ENCODE measurements at regions not wholly inside any gene's neighbourhood (a gene's known extent, or its start where the extent isn't known, plus 50 kb on each side); places are given as distances from the start of the nearest gene placed in this dataset.

DNA sequence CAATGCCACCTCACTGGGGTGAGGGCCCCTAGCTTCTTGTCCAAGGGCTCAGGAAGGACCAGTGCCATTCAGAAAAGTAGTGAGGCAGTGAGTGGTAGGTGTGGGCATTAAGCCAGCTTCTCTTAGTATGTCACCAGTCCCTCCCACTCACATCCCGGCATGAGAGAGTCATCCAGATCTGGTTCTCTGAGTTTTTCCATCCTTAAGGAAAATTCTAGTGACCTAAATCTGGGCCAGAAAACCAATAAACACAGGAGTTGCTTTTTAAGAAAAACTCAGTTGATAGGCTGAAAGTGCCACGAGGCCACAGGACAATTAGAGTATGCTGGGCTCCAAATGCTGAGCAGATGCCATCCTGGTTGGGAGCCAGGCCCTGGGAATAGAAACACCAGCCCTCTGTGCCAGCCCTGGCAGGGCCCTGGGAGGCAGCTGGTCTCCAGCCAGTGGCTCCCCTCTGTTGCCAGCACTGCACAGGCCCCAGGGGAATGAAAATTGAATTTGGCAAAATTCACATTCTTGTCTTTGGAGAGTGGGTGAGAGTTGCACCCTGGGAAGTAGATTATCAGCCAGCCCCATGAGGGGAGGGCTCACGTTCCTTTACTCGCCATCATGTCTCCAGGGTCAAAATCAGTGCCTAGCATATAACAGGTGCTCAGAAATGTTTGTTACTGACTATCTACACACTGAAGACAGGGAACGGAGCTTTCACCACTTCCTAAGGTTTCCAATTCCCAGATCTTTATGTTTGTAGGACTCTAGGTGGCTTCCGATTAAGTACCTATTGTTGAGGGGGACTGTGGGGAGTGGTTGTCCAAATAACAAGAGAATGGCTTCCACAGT is 52.8 kb downstream of the FAM43A start:
- DNase-seq (ENCODE audit: low read depth in 2 of 2): no peak

DNA sequence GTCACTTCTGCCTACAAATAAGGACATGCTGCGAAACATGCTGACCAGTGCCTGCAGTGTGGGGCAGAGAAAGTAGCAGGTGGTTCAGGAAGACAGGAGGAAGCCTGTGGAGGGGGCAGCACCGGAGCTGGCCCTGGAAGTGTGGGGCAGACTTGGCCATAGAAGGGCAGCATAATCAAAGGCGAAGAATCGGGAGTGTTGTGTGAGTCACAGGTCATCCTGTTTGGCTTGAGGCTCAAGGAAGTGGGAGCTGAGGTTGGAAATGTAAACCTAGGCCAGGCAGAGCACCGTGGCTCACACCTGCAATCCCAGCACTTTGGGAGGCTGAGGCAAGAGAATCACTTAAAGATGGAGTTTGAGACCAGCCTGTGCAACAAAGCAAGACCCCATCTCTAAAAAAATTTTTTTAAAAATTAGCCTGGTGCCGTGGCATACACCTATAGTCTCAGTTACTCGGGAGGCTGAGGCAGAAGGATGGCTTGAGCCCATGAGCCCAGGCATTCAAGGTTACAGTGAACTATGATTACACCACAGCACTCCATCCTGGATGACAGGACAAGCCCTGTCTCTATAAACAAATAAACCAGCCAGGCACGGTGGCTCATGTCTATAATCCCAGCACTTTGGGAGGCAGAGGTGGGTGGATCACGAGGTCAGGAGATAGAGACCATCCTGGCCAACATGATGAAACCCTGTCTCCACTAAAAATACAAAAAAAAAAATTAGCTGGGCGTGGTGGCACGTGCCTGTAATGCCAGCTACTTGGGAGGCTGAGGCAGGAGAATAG is 54.0 kb downstream of the FAM43A start:
- no peak for DNase-seq (ENCODE audit: low read depth in 2 of 2)

DNA sequence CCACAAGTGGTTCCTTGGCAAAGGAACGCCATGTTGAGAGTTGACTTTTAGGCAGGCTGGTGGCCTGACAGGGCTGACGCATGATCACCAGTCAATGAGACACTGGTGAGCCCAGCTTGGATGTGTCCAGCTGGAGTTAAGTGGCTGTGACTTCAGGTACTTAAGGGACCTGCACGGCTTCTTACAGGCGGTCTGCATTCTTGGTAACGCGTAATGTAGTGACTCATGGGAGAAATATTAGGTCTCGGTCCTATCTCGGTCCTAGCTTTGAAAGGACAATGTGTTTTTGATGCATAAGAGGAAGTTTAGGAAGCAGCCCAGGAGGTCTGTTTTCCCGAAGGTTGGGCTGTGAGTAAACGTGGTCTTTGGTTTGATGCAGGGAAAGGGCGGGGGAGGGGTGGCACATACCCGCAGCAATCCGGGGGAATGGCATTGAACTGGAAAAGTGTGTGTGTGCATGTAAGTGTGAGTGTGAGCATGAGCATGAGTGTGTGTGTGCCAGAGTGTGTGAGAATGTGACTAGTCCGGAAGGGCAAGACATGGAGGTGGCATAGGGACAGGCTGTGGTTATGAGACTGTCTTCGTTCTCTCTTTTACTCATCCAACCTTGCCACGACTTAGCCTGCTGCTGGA is 55.3 kb downstream of the FAM43A start:
- no peak for DNase-seq (ENCODE audit: low read depth in 2 of 2)

DNA sequence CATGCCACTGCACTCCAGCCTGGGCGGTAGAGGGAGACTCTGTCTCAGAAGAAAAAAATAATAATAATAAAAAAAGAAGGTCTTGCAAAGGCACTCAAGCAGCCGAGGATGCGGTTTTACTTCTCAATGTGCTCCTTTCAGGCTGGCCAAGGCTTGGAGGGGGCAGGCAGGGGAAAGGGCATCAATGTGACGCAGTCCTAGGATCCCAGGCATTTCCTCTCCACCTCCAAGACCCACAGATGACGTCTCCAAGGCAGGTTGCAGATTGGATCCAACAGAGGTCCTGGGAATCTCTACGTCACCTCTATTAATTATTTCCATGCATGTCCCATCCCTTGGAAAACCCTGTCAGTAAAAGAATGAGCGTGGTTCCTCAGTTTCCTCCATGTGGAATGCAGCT is 56.2 kb downstream of the FAM43A start:
- DNase-seq (ENCODE audit: low read depth in 2 of 2): no peak

DNA sequence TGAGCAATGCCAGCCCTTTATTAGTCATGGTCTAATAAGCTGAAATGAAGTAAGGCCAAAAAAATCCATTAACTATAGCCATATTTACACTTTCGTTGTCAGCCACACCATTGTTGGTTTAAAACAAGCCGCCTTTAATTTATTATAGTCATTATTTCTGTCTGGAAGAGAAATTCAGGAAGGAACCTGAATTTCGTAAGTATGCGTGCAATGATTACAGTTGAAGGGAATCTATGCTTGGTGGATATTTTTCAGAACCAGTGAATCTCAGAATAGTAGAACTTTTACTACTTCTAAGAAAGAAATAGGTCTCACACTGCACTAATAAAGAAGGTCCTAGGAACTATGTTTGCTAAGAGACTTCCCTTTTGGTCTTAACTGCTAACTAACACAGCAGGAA is 59.1 kb downstream of the FAM43A start:
- DNase-seq (ENCODE audit: low read depth in 2 of 2): no peak

DNA sequence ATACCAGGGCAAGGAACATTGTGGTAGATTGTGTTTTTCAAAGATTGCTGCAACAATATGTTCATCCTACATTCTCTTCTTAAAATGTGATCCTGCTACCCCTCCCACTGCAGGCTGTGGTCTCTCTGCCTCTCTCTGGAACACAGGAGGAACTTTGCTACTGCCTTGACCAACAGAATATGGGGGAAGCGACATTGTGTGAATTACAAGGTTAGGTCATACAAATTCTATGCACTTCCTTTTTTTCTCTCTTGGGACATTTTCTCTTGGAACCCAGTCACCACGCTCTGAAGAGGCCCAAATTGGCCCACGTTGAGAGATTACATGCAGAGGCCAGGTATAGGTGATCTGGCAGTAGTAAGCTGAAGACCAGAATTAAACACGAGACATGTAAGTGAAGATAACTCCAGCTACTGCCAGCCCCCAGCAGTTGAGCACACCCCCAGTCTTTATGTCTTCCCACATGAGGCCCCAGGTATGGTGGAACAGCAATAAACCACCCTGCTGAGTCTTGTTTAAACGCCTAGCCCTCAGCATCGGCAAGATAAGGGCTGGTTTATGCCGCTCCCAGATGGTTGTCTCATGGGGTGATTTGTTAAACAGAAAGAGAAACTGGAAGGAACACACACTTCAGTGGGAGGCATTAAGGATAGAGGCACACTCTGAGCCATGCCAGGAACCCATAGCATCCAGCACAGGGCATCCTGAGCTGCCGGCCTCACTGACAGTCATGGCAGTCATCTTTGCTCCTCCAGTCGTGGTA is 59.9 kb downstream of the FAM43A start:
- no peak for DNase-seq (ENCODE audit: low read depth in 2 of 2)

DNA sequence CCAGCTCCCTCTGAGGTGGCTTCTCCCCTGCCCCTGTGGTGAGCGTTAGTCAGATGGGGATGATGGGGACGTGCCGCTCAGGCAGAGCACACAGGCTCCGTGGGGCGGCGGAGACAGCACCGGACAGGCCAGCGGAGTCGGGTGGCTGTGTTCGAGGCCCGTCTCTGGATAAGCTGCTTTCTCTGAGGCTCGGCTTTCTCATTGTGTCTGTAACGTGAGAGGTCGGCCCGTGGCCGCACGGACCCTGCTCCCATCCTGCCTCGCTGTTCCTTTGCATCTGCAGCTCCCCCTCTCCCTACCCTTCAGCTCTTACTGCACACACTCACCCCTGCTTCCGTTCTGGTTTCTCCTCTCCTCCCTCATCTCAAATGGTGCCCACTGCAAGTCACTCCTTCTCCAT is 62.5 kb downstream of the FAM43A start:
- DNase-seq (ENCODE audit: low read depth in 2 of 2): no peak

DNA sequence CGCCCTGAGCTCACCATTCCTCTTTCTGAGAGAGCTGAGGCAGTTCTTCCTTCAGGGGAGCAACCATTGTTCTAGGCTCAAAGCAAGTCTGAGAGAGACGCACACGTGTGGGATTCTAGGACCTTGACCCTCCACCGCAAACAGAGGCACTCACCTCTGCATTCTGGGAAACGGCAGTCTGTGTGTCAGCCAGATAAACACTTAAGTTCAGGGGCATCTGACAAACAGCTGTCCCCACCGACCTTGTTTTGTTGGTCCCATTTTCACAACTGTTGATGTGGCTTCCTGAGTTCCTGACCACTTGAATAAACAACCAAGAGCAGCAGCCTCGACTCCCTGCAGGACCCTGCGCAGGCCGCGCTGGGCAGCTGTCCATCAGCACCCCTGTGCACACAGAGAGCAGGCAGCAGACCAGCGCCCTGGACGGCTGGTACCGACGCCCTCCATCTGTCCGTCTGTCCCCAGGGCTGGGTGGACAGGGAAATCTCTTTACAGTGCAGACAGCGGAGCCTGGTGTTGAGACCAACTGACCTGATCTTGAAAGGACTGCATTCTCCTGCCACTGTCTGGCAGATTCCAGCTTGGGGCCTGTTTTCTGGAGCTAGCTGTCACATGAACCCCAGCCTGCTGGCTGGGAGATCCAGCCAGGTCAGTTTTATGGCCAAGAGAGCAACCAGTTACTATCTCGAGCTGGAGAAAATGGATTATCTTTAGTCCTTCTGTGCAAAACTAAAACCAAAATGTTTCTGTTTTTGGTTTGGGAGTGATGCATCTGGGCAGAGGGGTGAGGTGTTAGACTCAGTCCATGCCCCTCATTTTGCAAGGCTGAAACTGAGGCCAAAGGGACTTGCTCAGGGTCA is 64.2 kb downstream of the FAM43A start:
- no peak for DNase-seq (ENCODE audit: low read depth in 2 of 2)

DNA sequence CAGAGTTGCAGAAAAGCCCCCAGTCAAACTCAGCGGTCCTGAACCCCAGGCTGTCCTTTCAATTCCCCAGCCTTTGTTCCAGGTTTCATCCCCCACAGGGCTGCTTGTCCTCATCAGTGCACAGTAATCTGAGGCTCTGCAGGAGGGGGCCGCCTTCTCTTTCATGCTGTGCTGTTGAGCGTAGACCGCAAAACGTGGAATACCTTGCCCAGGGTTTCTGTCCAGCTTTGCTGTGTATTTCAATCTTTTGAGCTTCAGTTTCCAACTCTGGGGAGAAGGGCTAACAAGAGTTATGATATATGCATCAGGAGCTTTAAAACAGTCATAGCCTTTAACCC is 64.8 kb downstream of the FAM43A start:
- DNase-seq (ENCODE audit: low read depth in 2 of 2): no peak

DNA sequence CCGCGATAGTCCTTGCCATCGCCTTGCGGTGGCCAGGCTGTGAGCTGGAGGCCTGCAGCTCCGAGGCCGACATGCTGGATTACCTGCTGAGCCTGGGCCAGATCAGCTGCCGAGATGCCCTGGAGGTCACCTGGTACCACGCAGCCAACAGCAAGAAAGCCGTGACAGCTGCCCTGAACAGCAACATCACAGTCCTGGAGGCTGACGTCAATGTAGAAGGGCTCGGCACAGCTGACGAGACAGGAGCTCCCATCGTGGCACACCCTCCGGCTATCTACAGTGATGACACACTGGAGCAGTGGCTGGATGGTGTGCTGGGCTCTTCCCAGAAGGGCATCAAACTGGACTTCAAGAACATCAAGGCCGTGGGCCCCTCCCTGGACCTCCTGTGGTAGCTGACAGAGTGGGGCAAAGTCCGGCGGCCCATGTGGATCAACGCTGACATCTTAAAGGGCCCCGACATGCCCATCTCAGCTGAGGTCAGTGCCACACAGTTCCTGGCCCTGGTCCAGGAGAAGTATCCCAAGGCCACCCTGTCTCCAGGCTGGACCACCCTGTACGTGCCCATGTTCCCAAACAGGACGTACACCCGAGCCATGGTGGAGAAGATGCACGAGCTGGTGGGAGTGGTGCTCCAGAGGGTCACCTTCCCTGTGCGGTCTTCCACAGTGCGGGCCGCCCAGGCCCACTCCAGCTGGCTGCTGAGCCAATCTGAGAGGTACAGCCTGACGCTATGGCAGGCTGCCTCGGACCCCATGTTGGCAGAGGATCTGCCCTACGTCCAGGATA is 70.2 kb downstream of the FAM43A start:
- no peak for DNase-seq (ENCODE audit: low read depth in 2 of 2)

DNA sequence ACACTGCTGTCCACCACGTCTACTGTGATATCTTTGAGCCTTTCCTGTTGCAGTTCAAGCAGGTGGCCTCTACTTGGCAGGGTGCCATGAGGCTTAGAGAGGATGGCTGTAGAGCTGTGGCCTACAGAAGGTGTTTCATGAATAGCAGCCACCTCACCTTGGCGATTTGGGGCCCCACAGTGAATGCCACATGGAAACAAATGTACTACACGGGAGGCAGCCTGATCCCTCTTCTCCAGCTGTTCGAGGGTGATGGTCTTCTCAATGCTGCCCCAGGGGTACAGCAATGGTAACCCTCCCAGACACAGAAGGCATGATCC is 70.7 kb downstream of the FAM43A start:
- DNase-seq (ENCODE audit: low read depth in 2 of 2): no peak

DNA sequence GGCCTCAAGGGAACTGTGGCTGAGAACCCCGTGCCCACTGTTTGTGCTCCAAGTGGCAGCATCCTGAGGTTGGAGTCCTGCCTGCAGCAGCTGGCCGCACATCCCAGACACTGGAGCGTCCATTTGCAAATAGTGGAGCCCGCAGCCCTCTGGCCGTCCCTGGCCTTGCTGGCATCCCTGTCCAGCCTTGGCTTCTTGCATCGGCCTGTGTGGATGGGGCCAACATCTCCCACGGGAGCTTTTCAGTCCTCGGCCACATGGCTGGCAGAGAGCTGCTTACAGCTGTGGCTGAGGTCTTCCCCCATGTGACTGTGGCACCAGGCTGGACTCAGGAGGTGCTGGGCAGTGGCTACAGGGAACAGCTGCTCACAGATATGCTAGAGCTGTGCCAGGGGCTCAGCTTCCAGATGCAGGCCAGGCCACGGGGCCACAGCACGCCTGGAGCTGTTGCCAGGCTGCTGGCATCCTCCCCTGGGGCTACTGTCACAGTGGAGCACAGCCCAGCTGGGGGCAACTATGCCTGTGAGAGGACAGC is 71.2 kb downstream of the FAM43A start:
- no peak for DNase-seq (ENCODE audit: low read depth in 2 of 2)

DNA sequence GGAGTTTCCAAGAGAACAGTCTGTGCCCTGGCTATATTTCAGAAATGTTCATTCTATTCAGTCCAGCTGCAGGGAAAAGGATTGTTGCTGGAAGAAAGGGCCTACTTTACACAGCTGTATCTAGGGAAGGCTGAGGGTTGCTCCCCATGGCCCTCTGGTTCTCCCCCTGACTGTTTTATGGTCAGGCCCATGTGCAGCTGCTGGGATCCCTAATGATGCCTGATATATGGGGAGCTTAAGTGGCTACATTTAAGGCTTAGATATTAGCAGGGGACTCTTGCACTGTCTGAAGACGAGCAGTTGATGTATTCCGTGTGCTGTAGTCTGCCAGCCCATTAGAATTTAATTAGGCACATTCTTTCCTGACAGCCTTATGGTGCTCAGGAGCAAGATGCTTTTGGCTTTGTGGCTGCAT is 72.0 kb downstream of the FAM43A start:
- DNase-seq (ENCODE audit: low read depth in 2 of 2): no peak

DNA sequence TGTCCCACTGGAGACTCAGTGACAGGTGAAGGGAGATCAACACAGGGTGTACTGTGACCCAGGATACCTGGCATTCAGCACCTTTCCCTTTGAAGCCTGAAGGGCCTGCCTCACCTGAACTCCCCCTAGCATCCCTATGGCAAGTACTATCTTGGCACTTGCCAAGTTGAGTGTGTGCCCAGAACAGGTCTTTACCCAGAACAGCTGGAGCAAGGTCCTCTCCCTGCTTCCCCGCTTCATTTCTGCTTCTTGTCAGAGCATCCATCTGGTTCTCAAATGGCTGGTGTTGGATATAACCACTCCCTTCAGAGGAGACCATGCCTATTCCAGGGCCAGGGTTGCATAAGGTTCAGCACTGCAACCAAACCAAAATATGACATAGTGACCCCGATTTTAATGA is 73.0 kb downstream of the FAM43A start:
- DNase-seq (ENCODE audit: low read depth in 2 of 2): no peak

DNA sequence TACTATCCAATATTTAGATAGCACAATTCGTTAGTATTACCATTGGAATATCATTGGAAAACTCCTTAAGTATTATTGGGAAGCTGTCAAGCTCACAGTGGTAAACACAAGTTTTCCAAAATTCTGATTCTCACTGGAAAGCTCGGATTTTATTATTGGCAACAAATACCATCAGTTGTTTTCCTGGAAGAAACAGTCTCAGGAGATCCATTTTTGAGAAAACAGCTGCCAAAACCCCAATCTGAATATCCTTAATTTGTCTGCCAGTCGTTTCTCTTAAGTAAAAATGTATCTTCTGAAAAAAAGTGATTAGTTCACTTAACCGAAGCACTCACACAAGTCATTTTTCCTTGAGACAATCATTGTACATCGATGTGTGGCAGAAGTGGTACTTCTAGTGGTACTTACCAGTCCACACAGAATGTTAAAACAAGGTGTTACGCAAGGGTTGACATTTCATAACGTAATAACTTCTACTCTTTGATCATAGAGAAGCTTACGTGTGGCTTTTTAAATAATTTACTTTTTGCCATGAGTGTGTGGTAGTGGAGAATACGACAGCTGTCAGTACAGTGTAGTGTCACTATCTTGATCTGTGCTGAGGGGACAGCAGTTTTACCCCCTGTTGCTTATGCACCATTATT is 74.9 kb downstream of the FAM43A start:
- DNase-seq (ENCODE audit: low read depth in 2 of 2): no peak

DNA sequence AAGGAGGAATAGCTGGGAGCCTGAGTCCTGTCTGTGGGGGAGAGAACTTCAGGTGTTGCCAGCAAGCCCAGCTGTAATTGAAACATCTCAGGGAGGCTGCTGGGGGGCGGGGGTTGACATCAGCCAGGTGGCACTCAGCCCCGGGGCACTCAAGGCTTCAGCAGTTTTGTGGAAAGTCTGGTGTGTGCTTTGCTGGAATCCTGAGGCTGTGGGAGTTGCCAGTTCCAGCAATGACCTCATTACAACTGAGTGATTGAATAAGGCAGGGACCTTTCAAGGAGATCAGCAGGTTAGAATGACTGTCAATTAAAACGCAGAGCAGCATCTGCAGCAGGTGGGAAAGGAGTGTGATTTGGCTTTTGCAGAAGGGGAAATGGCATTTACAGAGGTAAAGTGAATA is 75.7 kb downstream of the FAM43A start:
- DNase-seq (ENCODE audit: low read depth in 2 of 2): no peak

DNA sequence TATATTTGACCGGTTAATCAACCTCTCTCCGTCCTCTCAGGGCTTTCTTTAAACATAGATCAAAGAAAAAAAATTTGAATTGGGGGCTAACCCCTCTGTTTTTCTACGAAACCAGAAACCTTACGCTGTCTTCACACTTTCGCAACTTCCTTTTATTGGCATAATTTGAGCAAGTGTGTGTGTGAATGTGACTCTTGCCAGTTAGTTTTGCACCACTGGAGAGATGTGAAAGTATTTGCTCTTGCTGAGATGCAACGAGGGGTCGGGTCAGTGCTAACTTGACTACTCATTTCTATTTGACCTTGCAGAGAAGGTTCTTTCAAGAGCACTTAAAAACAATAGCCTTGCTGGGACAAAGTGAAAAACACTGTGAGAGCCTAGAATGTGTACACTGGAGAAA is 81.2 kb downstream of the FAM43A start:
- DNase-seq (ENCODE audit: low read depth in 2 of 2): no peak

DNA sequence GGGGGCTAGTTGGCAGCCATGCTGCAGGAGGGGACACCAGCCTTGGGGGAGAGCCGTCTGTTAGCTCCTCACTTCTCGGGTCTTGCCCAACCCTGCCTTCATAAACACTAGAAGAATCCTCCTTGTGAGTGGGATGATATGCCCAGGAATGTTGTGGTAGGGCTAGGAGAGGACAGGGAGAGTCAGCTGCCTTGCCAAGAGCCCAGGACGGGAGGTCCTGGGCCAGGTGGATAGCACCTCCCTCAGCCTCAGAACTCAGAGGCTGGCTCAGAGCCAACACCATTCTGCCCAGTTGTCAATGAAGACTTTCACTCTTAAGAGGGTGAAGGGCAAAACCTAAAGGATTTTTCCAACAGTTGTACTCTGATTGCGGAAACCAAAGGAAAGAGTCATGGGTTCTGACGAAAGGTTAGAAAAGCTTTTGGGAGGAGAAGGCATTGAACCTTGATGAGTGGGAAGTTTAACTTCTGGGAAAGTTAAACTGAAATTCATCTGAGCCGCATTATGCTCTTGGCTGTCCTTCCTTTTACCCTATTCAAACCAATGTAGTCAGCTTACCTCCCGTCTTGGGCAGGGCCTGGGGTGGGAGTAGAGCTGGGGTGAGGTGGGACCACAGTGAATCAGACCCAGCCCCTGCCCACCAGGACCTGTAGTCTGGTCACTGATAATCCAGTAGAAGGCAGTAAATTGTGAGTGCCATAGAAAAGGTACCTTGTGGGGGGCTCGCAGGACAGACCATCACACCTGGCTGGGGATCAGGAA is 81.9 kb downstream of the FAM43A start:
- DNase-seq (ENCODE audit: low read depth in 2 of 2): no peak

DNA sequence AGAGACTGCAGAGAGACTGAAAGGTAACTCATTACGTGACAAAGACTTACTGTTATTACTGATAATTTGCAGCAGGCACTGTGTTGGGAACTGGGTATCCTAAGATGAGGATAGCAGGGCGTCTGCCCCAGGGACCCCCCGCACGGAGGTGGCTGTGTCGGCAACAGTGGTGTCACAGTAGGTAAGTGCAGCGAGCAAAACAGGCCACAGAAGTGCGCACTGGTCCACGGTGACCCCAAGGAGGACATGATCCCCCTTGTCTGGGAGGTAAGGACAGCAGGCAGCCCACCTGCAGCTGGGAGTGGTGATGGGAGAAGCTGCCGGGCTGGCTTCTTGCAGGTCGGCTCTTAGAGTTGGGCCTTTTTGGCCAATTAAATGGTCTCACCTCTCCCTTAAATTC is 82.9 kb downstream of the FAM43A start:
- DNase-seq (ENCODE audit: low read depth in 2 of 2): no peak

Measured in stimulated activated CD8-positive, alpha-beta memory T cell treated with anti-CD3 and anti-CD28 coated beads, Interleukin-7, amount 100 ng/mL, for 1 hour (primary cell).